Tibial nerve (tissue), 4 donors: ENCODE measurements at regions not wholly inside any gene's neighbourhood (a gene's known extent, or its start where the extent isn't known, plus 50 kb on each side); places are given as distances from the start of the nearest gene placed in this dataset.

Experiments used
- CTCF ChIP-seq, 5 experiments: fragments of 200-600 bp in 3 of 5; fragments of 450-650 bp in 2 of 5; sonication (generic) in 3 of 5; IDR thresholded peaks; one replicate each; pipeline ENCODE4 v1.5.1; 2016 to 2019; ENCODE audit warnings: antibody characterized with exemption in 5 of 5, mild to moderate bottlenecking in 3 of 5, moderate library complexity in 2 of 5
- EP300 ChIP-seq, 2 donors: sonication (generic); formaldehyde crosslinking; IDR thresholded peaks; one replicate each; pipeline ENCODE4 v1.6.1; 2017; ENCODE audit warnings: antibody characterized with exemption in 2 of 2, mild to moderate bottlenecking in 1 of 2
- POLR2A ChIP-seq, 2 donors: fragments of 450-650 bp; IDR thresholded peaks; one replicate each; pipeline ENCODE4 v1.6.1; 2017; ENCODE audit warnings: antibody characterized with exemption in 2 of 2, mild to moderate bottlenecking in 2 of 2, moderate library complexity in 2 of 2

GRCh38 chr15:70358871-70359647, 261.3 kb upstream of the TLE3 start:
- no peak for TF ChIP-seq CTCF (IDR thresholded peaks at IDR 0.05)
- no peak for TF ChIP-seq POLR2A (IDR thresholded peaks at IDR 0.05)
- no peak for TF ChIP-seq EP300 (IDR thresholded peaks at IDR 0.05)
